Keratinocyte (primary cell): ENCODE measurements at regions not wholly inside any gene's neighbourhood (a gene's known extent, or its start where the extent isn't known, plus 50 kb on each side); places are given as distances from the start of the nearest gene placed in this dataset.

Source experiments
- CTCF ChIP-seq, 3 experiments: IDR thresholded peaks in 1 of 3; conservative IDR thresholded peaks in 1 of 3; optimal IDR thresholded peaks in 1 of 3; 2 replicates in 2 of 3; 3 replicates in 1 of 3; pipeline versions ENCODE3 to v1.5.1; 2011; ENCODE audit warnings: low read length in 3 of 3, mild to moderate bottlenecking in 3 of 3, moderate library complexity in 2 of 3, control low read depth in 1 of 3, inconsistent platforms in 1 of 3; ENCODE audit not compliant: insufficient read depth in 2 of 3; ENCODE audit errors: extremely low read depth in 1 of 3
- EZH2 ChIP-seq: IDR thresholded peaks from one replicate; pipeline ENCODE4 v1.6.1; 2012; ENCODE audit warnings: inconsistent platforms, mild to moderate bottlenecking, low read length, moderate library complexity

GRCh38 chr5:90337449-90338052 is 72.0 kb downstream of the CETN3 start:
- TF ChIP-seq EZH2 (no peak), CTCF (optimal IDR thresholded peaks at IDR 0.05 in 1 of 3, IDR thresholded peaks at IDR 0.05 in 1 of 3, conservative IDR thresholded peaks at IDR 0.05 in 1 of 3; ENCODE audit: extremely low read depth in 1 of 3, insufficient read depth in 2 of 3, low read length in 3 of 3) (no peak)
